ENCODE measurements at regions not wholly inside any gene's neighbourhood (a gene's known extent, or its start where the extent isn't known, plus 50 kb on each side); places are given as distances from the start of the nearest gene placed in this dataset.
"Not testable (repeated sequence)": the region's sequence is repeated elsewhere in the genome, so short reads cannot be mapped to it uniquely, and the experiment has no call there.

DNA sequence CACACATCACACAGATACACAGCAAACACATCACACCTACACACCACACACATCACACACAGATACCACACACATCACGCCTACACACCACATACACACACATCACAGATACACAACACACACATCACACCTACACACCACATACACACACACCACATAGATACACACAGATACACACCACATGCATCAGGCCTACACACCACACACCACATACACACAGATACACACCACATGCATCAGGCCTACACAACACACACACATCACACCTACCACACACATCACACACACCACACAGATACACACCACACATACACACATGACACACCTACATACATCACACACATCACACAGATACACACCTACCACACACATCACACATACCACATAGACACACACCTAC, 158.8 kb downstream of the NDUFA10 start:
- no peak for DNase-seq (ENCODE audit: low read depth in 2 of 2)

DNA sequence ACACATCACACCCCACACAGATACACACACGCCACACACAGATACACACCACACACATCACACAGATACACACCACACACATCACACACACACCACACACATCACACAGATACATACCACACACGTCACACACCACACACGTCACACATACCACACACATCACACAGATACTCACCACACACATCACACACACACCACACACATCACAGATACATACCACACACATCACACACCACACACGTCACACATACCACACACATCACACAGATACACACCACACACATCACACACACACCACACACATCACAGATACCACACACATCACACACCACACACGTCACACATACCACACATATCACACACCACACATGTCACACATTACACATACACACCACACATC, 159.3 kb downstream of the NDUFA10 start:
- not testable (repeated sequence) for DNase-seq (ENCODE audit: low read depth in 2 of 2)

DNA sequence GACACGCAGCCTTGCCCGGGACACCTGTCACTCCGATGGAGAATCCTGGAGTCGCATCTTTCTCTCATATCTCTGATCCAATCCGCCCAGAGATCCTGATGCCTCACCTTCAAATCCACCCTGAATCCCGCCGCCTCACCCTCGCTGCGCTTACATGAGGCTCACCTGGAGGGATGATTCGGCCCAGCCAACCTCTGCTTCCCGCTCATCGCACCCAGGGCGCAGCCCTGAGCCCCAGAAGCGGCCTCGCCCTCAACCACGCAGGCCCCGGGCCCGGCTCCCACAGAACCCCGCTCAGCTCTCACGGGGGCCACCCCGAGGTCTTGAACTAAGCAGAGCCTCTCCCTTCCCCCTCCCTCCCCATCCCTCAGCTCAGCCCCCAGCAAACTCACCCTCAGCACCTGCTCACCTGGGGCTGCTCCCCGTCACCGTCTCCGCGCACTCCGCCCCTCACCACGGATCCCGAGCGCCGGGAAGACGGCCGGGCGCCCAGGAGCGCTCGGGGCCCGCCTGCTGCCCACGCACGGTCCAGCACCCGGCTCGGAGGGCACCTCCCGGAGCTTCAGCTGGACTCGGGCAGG, 160.0 kb downstream of the NDUFA10 start:
- DNase-seq (ENCODE audit: low read depth in 2 of 2) = no peak

DNA sequence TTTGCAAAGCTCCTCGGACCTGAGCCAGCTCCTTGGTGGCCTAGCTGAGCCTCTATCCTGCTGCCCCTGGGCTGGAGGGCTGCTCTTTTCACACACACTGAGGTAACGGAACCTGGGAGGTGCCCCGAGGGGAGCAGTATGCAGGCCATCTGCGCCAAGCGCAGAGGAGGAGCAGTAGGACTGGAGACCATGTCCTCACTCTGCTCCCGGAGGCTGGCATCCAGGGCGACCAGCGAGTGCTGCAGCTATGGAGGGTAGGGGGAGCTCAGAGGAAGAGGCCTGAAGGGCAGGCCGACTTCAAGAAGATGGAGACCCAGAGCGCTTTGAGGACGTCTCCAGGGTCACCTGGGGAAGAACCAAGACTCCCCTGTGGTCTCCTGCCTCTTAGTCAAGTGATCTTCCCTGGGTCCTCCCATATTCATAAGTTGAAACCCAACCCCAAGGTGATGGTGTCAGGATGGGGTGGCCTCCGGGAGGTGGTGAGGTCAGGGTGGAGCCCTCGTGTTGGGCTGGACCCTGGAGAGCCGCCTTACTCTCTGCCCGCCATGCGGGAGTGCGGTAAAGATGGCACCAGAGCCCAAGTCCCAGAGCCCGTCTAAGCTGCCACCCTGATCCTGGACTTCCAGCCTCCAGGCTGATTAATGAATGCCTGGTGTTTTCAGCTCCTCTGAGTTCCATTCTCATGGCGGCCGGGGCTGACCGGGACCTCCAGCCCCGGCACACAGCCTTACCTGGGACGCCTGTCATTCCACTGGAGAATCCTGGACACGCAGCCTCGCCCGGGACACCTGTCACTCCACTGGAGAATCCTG, 160.7 kb downstream of the NDUFA10 start:
- no peak for DNase-seq (ENCODE audit: low read depth in 2 of 2)

DNA sequence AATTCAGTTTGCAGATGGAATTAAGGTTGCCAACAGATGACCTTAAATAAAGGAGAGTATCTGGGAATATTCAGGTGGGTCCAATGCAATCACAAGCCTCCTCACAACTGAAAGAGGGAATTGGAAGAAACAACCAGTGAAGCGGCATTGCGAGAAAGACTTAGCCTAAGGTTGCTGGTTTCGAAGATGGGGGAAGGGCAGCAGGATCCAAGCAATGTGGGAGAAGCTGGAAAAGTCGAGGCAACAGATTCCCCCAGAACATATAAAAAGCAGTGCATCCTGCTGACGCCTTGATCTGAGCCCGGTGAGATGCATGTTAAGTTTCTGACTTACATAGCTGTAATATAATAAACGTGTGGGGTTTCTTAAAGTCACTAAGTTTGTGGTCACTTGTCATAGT, 162.5 kb downstream of the NDUFA10 start:
- DNase-seq (ENCODE audit: low read depth in 2 of 2) = no peak

DNA sequence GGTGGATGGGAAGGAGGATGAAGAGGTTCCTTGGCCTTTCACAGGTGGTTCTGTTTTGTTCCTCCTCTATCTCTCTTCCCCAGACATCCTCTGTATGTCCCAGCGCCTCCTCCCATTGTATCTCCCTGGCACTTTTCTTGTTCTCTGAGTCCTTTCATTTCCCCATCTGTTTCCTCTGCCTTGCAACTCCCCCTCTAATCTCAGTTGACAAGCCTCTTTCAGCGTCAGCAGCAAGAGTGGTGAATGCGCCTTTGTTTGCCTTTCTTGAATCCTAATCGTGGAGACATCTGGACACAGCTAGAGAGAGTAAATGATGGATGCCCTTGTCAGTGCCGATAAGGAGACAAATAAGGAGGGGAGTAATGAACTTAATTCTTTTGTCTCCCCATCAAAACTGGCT, 167.0 kb downstream of the NDUFA10 start:
- DNase-seq (ENCODE audit: low read depth in 2 of 2) = no peak

DNA sequence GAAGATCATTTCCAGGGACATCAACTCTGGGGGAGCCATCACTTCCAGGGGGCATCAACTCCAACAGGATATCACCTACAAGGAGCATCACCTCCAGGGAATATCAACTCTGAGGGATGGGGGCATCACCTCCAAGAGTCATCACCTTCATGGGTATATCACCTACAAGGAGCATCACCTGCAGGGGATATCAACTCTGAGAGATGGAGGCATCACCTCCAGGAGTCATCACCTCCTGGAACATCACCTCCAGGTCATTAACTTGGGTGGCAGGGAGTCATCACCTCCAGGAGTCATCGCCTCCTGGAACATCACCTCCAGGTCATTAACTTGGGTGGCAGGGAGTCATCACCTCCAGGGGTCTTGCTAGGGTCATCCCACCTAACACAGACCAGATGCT, 167.6 kb downstream of the NDUFA10 start:
- no peak for DNase-seq (ENCODE audit: low read depth in 2 of 2)

DNA sequence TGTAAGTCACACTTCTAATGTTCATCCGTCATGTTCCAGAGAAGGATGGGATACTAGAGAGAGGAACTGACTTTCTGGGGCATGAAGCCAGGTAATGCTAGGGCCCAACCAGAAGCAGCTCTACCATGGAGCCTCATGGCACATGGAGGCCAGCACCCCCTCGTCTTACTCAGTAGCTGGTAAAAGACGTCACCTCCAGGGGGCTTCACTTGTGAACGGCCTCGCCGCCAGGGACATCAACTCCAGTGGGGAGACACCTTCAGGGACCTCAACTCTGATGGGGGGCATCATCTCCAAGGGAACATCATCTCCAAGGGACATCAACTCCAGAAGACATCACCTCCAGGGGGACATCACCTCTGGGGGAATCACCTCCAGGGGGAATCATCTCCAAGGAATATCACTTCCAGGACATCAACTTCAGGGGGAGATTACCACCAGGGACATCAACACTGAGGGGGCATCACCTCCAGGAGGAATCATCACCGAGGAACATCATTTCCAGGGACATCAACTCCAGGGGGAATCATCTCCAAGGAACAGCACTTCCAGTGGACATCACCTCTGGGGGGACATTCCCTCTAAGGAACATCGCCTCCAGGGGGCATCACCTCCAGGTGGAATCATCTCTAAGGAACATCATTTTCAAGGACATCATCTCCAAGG, 168.4 kb downstream of the NDUFA10 start:
- DNase-seq (ENCODE audit: low read depth in 2 of 2) = no peak

DNA sequence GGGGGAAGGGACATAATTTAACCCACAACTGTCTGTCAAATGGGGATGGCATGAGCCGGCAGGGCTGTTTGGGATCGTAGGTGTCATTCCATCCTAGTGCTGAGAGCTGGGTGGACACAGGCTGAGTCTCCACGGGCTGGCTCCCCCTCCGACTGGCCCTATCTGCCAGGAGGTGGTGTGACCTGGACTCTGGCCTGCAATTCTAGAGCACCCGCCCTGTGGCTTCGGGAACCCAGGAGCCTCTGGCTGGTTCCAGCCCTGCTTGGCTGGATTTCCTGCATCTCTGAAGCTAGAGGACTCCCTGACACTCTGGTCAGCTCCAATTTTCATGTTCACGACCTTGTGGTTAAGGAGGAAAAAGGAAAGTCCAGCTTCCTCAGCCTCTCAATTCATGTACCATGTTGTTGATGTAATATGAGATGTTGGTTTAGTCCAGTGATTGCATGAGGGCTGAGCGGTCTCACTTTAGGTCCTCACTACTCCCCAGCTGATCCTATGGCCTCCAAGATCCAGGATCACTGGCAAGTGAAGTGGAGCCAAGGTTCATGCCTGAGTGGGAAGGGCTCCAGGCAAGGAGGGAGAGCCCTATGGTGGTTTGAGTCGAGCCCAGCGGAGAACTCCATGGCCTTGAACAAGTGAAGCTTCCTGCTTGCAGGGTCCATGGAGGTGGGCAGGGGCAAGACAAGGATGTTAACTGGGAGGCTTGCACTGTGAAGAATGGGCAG, 169.1 kb downstream of the NDUFA10 start:
- DNase-seq (ENCODE audit: low read depth in 2 of 2) = no peak

DNA sequence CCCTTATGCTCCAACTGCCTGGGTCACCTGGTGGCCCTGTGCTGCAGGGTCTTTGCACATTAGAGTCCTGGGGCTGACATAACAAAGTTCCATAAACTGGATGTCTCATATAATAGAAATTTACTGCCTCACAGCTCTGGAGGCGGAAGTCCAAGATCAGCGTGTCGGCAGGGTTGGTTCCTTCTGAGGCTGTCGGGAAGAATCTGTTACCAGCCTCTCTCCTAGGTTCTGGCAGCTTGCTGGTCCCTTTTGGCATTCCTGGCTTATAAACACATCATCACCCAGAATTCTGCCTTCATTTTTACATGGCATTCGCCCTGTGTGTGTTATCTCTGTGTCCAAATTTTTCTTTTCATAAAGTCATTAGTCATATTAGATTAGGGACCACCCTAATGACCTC, 170.5 kb downstream of the NDUFA10 start:
- DNase-seq (ENCODE audit: low read depth in 2 of 2) = no peak

DNA sequence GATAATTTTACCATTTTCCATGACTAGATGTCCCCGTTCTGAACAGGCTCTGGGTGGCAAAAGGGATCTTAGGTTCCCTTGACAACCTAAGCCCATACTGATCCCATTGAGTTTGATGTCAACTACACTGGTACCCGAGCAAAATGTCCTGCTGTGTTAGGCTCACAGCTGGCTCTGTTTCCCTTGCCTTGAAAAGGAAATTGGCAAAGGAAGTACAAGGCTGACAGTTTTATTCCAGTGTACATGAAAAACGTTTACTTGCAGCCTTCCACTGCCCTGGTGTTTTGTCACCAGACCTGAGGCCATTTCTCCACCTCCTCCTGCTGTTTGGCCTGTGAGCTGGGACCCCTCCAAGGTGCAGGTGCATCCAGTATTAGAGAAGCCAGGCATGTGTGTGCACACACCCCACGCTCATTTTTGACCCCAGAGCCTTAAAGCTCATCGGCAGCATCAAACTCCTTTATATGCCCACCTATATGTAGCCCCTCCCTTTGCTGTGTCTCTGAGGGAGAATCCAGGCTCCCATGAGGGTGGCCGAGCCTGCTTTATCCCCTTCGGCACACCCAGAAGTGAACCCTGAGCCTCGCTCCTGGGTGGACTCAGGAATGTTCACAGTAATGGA, 171.3 kb downstream of the NDUFA10 start:
- no peak for DNase-seq (ENCODE audit: low read depth in 2 of 2)

DNA sequence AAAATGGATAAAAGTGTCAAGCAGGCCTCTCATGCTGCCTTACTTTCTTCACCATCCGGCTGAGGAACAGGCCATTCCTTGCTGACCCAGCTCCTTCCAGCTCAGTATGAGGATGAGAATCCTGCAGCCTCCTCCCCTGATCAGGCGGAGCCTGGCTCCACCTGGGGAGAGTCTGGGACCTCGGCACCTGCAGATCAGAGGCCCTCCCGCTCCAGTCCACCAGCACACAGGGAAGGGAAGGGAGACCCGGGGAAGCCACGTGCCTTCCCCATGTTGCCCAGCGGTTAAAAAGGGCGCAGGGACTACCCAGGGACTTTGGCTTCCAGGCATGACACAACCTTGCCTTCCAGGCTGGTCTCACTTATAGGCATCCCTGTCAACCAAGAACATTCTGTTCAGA, 172.0 kb downstream of the NDUFA10 start:
- DNase-seq (ENCODE audit: low read depth in 2 of 2) = no peak

DNA sequence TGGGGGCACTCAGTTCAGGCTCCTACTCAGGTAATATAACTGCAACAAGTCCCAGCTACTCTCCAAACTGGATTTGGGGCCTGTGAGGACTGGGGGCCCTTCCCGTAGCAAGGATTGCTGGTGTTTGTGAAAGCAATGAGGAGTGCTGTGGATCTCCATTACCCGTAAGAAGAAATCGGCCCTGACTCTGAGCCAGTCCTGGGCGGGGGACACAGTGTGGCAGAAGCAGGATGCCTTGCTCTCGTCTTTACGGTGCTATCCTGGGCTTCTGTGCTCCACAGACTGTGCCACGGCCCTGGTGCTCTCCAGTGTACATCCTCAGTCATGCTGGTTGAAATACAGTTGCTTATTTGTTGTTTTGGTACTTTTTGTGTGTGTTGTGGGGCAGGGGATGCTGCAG, 172.9 kb downstream of the NDUFA10 start:
- DNase-seq (ENCODE audit: low read depth in 2 of 2) = no peak

DNA sequence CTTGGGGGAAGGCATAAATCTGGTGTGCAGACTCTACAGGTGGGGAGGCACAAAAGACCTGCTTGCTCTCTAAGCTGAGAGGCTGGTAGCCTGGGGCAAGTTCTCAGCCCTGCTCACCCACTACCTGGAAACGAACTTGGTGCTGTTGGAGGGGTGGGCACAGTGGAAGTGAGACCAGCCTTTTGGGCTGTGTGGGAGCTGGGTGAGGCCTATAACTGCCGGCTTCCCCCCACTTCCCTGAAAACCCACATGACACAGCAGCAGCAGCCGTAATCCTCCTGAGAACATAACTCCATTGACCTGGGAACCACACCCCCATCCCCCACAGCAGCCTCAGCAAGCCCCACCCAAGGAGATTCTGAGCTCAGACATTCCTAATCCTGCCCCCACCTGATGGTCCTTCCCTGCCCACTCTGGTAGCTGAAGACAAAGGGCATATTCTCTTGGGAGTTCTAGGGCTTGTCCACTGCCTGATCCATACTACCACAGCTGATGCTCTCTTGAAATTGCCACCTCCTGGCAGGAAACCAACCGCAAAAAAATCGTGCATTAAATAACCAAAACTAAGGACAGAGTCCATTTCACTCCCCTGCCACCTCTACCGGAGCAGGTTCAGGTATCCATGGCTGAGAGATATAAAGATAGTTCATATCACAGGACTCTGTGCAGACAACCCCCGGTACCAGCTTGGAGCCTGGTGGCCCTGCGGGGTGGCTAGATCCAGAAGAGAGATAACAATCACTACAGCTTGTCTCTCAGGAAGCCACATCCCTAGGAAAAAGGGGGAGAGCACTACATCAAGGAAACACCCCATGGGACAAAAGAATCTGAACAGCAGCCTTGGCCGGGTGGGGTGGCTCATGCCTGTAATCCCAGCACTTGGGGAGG, 178.1 kb downstream of the NDUFA10 start:
- DNase-seq (ENCODE audit: low read depth in 2 of 2) = no peak

DNA sequence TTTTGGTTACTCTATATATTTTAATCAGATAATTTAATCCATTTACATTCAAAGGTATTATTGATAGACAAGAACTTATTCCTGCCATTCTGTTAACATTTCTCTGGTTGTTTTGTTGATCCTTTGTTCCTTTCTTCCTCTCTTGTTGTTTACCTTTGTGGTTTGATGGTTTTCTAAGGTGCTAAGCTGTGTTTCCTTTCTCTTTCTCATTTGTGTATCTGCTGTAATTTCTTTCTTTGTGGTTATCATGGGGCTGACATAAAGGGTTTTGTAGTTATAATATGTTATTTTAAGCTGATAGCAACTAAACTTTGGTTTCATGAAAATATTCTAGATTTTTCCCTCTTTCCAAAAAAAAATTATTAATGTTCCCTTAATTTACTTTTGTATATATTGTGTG, 179.2 kb downstream of the NDUFA10 start:
- no peak for DNase-seq (ENCODE audit: low read depth in 2 of 2)

DNA sequence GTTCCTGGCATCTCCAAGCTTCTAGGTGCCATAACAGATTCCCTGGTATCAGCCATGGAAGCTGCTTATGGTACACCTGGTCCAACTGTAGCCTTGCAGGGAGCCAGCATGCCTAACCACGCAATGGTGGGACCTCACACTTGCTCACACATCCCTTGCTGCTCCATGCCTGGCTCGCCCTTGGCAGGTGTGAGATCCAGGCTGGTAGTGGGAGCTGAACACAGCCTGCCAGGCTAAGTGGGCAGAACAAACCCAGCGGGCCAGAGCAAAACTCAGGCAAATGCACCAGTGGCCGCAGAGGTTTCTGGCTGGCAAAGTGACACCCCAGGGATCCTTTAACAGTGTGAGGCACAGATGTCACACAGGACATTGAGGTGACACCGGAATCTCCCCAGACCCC, 185.8 kb downstream of the NDUFA10 start:
- DNase-seq (ENCODE audit: low read depth in 2 of 2) = no peak

DNA sequence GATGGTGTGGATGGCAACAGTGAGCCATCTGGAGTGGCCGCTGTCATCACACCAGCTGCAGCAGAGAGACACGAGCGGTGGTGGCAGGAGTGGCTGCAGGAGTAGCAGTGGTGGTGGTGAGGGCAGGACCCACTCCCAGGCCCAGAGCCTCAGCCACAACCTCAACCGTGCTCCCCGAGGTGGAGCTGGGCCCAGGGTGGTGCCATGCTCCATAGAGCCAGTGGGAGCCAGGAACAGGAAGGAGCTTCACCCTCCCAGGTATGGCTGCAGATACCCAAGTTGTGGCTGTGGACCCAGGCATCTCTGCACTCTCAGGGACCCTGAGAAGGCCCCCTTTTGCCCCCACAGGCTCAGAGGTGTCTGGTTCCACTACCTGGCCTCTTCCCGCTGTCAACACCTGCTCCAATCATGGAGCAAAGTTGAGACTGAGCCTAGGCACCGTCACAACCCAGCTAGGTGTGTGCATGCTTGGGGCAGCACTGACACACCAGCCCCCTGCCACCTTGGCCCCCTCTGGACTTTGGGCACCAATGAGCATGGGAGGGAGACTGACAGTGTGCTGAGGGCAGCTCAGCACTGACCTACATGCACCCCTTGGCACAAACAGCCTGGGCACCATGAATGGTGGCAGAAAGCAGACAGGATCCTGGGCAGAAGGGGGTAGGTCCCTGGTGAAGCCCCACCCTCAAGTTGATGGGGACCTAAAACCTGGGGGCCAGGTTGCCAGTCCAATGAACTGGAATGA, 188.9 kb downstream of the NDUFA10 start:
- no peak for DNase-seq (ENCODE audit: low read depth in 2 of 2)

DNA sequence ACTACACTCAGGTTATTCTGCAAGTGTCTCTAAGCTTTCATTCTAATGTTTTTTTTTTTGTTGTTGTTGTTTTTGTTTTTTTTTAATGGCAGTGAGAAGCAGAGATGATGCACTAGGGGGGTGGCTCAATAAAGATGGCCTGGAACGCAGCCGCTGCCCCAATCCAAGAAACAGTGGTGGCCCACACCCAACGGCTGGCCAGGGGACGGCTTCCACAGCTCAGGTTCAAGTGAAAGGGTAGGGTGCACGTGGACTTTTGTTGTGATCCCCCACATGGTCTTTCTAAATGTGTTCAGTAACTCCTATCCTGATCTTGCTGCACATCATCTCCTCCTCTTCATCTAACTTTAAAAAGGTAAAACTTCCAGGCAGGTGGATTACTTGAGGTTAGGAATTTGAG, 190.1 kb downstream of the NDUFA10 start:
- no peak for DNase-seq (ENCODE audit: low read depth in 2 of 2)

DNA sequence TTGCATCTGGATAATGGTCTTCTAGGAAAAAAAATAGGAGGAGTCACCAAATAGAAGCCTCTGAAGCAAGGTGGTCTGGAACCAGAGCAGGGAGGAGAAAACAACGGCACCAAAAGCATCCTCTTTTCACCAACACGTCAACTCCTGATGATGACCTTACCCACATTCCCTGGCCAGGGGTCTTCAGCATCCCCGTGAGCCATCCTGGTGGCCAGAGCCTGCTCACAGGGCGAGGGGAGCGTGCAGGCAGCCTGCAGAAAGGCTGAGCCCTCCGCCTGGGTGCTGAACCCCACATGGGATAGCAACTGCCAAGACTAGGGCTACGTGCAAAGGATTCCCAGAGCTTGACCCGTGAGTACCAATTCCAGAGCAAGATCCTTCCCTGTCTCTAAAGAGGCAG, 191.0 kb downstream of the NDUFA10 start:
- no peak for DNase-seq (ENCODE audit: low read depth in 2 of 2)
